Thyroid gland (tissue), 4 donors: ENCODE measurements at regions not wholly inside any gene's neighbourhood (a gene's known extent, or its start where the extent isn't known, plus 50 kb on each side); places are given as distances from the start of the nearest gene placed in this dataset.

Source experiments
- POLR2A ChIP-seq, 2 donors: fragments of 450-650 bp; IDR thresholded peaks; one replicate each; pipeline ENCODE4 v1.6.1; 2017; ENCODE audit warnings: antibody characterized with exemption in 2 of 2, mild to moderate bottlenecking in 2 of 2, moderate library complexity in 1 of 2
- TF ChIP-seq, protein P1 (sequence below), 6 experiments: fragments of 200-600 bp in 3 of 6; fragments of 450-650 bp in 3 of 6; sonication (generic) in 3 of 6; IDR thresholded peaks; one replicate each; pipeline ENCODE4 v1.5.1; 2016 to 2019; ENCODE audit warnings: antibody characterized with exemption in 6 of 6, mild to moderate bottlenecking in 2 of 6, inconsistent platforms in 1 of 6, moderate library complexity in 1 of 6

DNA sequence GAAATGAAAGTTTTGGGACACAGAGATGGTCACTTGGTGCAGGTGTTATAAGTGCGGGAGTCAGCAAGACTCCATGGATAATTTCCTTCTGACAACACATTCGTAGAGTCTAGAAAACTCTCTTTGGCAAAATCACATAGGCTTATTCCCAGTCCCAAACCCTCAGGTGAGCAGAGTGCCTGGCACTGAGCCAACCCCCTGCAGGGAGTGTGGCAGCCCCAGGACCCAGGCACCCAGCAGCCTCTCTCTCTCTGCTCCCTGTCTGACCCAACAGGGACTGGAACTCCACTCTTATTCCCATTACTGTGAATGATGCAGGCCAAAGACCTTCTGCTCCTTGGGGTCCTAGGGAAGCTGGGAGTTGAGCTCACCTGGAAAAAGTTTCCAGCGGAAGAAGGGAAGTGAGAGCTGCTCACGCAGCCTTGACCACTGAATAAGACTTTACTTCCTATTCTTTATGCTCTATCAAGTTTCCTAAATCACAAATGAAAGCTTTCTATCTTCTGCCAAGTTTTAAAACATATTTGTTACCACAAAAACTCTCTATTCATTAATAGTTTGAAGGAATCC lies 132.6 kb upstream of the ETV3 start:
- TF ChIP-seq POLR2A (IDR thresholded peaks at IDR 0.05) = no peak
- TF ChIP-seq, protein P1, sequence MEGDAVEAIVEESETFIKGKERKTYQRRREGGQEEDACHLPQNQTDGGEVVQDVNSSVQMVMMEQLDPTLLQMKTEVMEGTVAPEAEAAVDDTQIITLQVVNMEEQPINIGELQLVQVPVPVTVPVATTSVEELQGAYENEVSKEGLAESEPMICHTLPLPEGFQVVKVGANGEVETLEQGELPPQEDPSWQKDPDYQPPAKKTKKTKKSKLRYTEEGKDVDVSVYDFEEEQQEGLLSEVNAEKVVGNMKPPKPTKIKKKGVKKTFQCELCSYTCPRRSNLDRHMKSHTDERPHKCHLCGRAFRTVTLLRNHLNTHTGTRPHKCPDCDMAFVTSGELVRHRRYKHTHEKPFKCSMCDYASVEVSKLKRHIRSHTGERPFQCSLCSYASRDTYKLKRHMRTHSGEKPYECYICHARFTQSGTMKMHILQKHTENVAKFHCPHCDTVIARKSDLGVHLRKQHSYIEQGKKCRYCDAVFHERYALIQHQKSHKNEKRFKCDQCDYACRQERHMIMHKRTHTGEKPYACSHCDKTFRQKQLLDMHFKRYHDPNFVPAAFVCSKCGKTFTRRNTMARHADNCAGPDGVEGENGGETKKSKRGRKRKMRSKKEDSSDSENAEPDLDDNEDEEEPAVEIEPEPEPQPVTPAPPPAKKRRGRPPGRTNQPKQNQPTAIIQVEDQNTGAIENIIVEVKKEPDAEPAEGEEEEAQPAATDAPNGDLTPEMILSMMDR (IDR thresholded peaks at IDR 0.05) = no peak
